ENCODE measurements at regions not wholly inside any gene's neighbourhood (a gene's known extent, or its start where the extent isn't known, plus 50 kb on each side); places are given as distances from the start of the nearest gene placed in this dataset.

DNA sequence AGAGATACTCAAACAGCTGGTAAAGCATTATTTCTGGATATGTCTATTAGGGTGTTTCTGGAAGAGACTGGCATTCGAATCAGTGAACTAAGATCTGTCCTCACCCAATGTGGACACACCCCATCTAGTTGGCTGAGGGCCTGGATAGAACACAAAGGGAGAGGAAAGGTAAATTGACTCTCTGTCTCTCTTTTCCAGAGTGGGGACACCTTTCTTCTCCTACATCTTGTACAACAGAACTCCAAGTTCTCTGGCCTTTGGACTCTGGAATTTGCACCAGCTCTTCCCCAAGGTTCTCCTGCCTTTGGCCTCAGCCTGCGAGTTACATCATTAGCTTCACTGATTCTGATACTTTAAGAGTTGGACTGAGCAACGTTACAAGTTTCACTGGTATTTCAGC, 1253.9 kb downstream of the SLC16A7 start:
- Histone ChIP-seq H3K4me3 (ENCODE audit: low read length) (no peak overlapping the region), H3K36me3 (ENCODE audit: control insufficient read depth, insufficient read depth, low read length, severe bottlenecking) (no peaks in the 10 kb centered on the region), H3K27me3 (replicated peaks; ENCODE audit: control insufficient read depth, insufficient read depth, low read length) (no peaks in the 10 kb centered on the region), H3K9me3 (ENCODE audit: control insufficient read depth, low read length) (no peaks in the 10 kb centered on the region), H3K9ac (ENCODE audit: low read length) (no peak overlapping the region), H3K4me1 (ENCODE audit: control insufficient read depth, insufficient read depth, low read length) (peaks cover 2% of the 10 kb centered on the region)
- no peak for DNase-seq (ENCODE audit: low read depth)

DNA sequence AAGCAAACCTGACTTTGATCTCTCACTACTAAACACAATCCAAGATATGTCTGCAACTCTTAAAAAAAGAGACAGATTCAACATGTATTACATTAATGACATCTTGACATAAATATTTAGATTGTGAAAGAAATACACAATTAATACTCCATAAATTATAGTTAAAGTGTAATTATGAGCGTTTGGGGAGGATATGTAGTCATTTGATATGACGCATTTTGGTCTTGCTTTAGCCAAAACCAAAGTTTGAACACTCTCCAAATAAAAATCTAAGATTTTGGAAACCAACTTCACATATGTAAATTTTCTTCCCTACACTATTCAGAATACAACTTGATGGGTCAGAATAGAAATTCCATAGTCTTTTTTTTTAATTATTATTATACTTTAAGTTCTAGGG, 1257.6 kb downstream of the SLC16A7 start:
- Histone ChIP-seq H3K9me3 (ENCODE audit: control insufficient read depth, low read length) (no peaks in the 10 kb centered on the region), H3K9ac (ENCODE audit: low read length) (no peak overlapping the region), H3K36me3 (ENCODE audit: control insufficient read depth, insufficient read depth, low read length, severe bottlenecking) (no peaks in the 10 kb centered on the region), H3K4me3 (ENCODE audit: low read length) (no peak overlapping the region), H3K27me3 (replicated peaks; ENCODE audit: control insufficient read depth, insufficient read depth, low read length) (no peaks in the 10 kb centered on the region), H3K4me1 (ENCODE audit: control insufficient read depth, insufficient read depth, low read length) (peaks cover 2% of the 10 kb centered on the region)
- no peak for DNase-seq (ENCODE audit: low read depth)

DNA sequence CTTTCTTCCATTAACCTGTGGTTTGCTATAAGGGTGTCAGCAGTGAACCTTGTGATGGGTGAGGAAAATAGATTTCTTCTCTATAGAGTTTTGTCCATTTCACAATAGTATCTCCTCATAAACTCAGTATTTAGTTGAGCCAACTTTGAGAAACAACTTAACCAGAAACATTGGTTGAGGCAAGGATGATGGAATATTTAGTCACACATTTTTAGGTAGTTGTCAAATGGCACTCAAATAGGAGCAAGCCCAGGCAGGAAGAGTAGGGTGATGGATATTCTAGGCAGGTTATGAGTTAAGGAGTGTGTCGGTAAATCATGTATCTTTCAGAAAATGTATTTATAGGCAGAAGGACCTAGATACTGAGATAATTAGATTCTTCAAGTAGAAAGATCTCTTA, 1267.6 kb downstream of the SLC16A7 start:
- no peak for DNase-seq (ENCODE audit: low read depth)
- Histone ChIP-seq H3K4me3 (ENCODE audit: low read length) (no peak overlapping the region), H3K4me1 (ENCODE audit: control insufficient read depth, insufficient read depth, low read length) (no peaks in the 10 kb centered on the region), H3K9me3 (ENCODE audit: control insufficient read depth, low read length) (no peaks in the 10 kb centered on the region), H3K36me3 (ENCODE audit: control insufficient read depth, insufficient read depth, low read length, severe bottlenecking) (no peaks in the 10 kb centered on the region), H3K9ac (ENCODE audit: low read length) (no peak overlapping the region), H3K27me3 (replicated peaks; ENCODE audit: control insufficient read depth, insufficient read depth, low read length) (no peaks in the 10 kb centered on the region)

DNA sequence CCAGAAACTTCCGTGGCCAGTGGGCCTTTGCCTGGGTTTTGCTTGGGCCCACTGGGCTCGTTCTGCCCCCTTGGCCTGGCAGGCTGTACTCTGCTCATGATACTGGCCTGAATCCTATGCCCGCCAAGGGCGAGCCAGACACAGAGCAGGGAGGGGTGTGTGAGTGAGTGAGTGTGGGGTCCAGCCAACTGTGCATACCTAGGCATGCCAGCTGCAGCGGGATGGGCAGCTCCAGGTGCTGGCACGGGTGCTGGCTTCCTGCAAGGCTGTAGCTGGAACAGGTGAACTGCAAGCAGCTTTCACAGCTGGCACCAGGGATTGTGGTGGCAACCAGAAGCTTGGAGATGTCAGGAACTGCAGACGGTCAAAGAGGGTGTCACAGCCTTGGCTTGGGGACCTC, 1276.4 kb downstream of the SLC16A7 start:
- H3K9ac ChIP-seq (ENCODE audit: low read length), result no peak overlapping the region
- H3K4me1 ChIP-seq (ENCODE audit: control insufficient read depth, insufficient read depth, low read length), result no peaks in the 10 kb centered on the region
- no peak overlapping the region for H3K4me3 ChIP-seq (ENCODE audit: low read length)
- H3K27me3 ChIP-seq (replicated peaks; ENCODE audit: control insufficient read depth, insufficient read depth, low read length), result no peaks in the 10 kb centered on the region
- no peaks in the 10 kb centered on the region for H3K9me3 ChIP-seq (ENCODE audit: control insufficient read depth, low read length)
- H3K36me3 ChIP-seq (ENCODE audit: control insufficient read depth, insufficient read depth, low read length, severe bottlenecking), result no peaks in the 10 kb centered on the region
- DNase-seq (ENCODE audit: low read depth), result no peak

DNA sequence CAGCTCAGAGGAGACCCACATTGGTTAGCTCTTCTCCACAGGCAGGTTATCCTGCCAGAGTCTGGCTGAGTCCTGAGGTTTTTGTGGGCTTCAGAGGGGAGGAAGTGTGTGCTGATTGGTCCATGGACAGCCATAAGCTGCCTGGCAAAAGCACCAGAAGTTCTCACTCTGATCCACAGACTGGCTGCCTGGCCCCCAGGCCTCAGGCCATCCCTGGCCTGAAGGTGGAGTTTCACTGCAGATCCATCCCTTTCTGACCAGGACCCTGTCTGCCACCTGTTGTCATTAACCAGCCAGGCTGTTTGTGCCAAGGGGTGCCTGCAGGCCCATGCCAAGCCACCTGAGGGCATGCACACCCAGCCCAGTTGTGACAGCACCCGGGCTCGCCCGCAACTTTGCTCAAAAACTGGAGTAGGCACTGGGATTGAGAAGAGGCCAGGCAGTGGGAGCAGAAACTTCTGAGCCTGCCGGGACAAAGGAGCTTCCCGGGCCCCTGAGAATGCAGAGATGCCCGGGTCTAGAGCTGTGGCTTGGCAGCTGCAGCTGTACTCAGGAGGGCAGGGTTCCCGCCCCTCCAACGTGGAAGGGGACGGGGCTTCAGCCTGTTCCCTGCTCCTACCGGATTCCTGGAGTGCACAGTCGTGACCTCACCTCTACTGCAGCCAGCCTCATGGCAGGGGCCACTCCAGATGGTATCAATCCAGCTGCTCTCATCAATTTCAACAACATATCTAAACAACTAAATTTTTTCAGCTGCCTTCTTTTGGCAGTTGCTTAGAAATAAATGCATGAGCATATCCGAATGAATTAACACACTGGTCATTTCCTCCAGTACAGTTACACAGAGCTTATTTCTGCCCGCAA, 1277.3 kb downstream of the SLC16A7 start:
- Histone ChIP-seq H3K4me3 (ENCODE audit: low read length) (no peak overlapping the region), H3K9me3 (ENCODE audit: control insufficient read depth, low read length) (no peaks in the 10 kb centered on the region), H3K9ac (ENCODE audit: low read length) (no peak overlapping the region), H3K4me1 (ENCODE audit: control insufficient read depth, insufficient read depth, low read length) (no peaks in the 10 kb centered on the region), H3K27me3 (replicated peaks; ENCODE audit: control insufficient read depth, insufficient read depth, low read length) (no peaks in the 10 kb centered on the region), H3K36me3 (ENCODE audit: control insufficient read depth, insufficient read depth, low read length, severe bottlenecking) (no peaks in the 10 kb centered on the region)
- DNase-seq (ENCODE audit: low read depth), result no peak

DNA sequence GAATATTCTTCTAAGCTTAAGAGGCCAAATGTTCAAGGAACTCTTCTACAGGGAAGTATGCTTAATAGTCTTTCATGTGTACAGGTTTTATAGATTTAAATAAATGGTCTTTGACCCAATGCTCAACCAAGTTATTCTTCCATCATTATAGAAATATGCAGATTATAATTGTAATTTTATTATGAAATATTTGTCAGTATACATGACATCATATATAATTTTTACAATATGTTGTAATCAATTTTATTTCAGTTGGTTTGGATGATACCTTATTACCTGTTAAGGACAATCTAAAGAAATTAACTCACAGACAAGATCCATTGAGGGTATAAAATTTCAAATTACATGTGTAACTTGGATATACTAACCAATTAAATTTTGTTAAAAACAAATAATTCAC, 1278.3 kb downstream of the SLC16A7 start:
- Histone ChIP-seq H3K4me3 (ENCODE audit: low read length) (no peak overlapping the region), H3K9ac (ENCODE audit: low read length) (no peak overlapping the region), H3K4me1 (ENCODE audit: control insufficient read depth, insufficient read depth, low read length) (no peaks in the 10 kb centered on the region), H3K36me3 (ENCODE audit: control insufficient read depth, insufficient read depth, low read length, severe bottlenecking) (no peaks in the 10 kb centered on the region), H3K9me3 (ENCODE audit: control insufficient read depth, low read length) (no peaks in the 10 kb centered on the region), H3K27me3 (replicated peaks; ENCODE audit: control insufficient read depth, insufficient read depth, low read length) (no peaks in the 10 kb centered on the region)
- DNase-seq (ENCODE audit: low read depth), result no peak

DNA sequence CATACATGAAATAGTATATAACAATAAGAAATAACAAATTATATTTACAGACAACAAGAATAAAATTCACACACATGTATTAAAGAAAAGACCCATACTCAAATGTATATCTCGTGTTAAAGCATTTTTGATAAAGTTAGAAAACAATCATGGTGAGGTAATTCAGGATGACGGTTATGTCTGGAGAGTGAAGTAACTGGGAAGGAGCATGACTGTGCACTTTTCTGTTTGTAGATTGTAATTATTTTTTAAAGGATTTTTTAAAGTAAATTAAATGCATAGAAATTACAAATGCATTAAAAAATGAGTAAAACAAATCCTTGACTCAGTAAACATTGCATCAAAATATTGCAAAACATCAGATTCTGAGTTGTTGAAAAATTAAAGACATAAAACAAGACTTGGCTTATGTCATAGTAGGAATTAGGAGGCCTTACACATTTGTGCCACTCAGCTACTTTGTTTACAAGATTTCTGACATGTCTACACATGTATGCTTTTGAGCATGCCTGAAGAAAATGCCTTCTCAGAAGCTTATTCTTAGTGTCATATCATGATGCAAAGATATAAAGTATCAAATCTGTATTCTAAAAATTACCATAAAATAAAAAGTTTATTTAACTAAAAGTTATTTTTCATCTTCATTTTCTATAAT, 1325.1 kb downstream of the SLC16A7 start:
- Histone ChIP-seq H3K9ac (ENCODE audit: low read length) (no peak overlapping the region), H3K27me3 (replicated peaks; ENCODE audit: control insufficient read depth, insufficient read depth, low read length) (no peaks in the 10 kb centered on the region), H3K4me3 (ENCODE audit: low read length) (no peak overlapping the region), H3K36me3 (ENCODE audit: control insufficient read depth, insufficient read depth, low read length, severe bottlenecking) (no peaks in the 10 kb centered on the region), H3K9me3 (ENCODE audit: control insufficient read depth, low read length) (no peaks in the 10 kb centered on the region), H3K4me1 (ENCODE audit: control insufficient read depth, insufficient read depth, low read length) (no peaks in the 10 kb centered on the region)
- peak; percentile 33 for DNase-seq (ENCODE audit: low read depth)

DNA sequence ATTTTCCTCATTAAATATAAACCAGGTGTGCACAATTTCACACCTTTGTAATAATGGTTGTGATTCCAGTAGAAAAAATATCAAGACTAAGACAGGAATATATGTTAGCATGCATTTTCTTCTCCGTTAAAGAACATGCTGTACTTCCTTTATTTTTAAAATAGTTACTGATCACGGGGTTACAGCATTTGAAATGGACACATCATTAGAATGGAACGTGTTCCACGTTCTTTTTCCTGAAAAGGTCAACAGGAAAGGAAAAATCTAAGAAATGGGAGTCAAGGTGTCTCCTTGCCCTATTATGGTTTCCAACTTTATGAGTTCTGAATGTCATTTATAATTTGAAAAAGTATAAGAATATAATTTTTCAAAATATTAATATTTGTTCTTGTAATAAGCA, 1325.7 kb downstream of the SLC16A7 start:
- Histone ChIP-seq H3K4me3 (ENCODE audit: low read length) (no peak overlapping the region), H3K27me3 (replicated peaks; ENCODE audit: control insufficient read depth, insufficient read depth, low read length) (no peaks in the 10 kb centered on the region), H3K9me3 (ENCODE audit: control insufficient read depth, low read length) (no peaks in the 10 kb centered on the region), H3K36me3 (ENCODE audit: control insufficient read depth, insufficient read depth, low read length, severe bottlenecking) (no peaks in the 10 kb centered on the region), H3K9ac (ENCODE audit: low read length) (no peak overlapping the region), H3K4me1 (ENCODE audit: control insufficient read depth, insufficient read depth, low read length) (no peaks in the 10 kb centered on the region)
- DNase-seq (ENCODE audit: low read depth), result peak; percentile 1

DNA sequence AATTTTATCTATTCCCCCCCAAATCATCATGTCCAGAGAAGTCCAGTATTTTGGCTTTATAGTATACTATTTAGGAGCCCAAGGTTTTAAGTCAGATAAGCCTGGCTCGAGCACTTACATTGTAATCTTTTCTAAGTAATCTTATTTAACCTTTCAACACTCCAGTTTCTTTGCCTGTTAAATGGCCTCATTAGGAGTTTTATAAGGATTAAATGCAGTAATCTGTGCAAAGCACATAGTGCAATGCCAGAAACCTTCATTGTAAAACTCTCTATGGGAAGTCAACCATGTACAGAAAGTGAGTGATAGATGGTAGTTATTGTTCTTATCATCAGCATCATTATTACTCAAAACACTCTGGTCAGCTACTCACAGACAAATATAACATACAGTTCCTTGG, 1330.4 kb downstream of the SLC16A7 start:
- H3K4me3 ChIP-seq (ENCODE audit: low read length), result no peak overlapping the region
- DNase-seq (ENCODE audit: low read depth), result no peak

DNA sequence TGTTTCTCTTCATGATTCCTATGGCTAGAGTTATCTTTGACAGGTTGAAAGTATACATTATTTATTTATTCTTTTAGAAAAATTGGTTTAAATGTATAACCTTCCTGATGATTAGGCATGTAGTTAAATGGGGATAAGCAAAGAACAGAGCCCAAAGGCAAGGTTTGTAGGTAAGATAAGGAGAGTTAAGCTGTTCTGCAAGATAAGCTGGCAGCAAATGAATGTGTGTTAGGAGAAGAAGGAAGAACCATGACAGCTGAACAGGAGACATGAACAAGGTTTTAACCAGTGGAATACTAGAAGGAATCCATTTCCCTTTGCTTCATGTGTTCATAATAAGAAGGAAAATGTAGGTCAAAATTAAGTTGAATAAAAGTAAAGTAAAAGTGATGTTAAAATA, 1330.1 kb upstream of the USP15 start:
- Histone ChIP-seq H3K9ac (ENCODE audit: low read length) (no peak overlapping the region), H3K9me3 (ENCODE audit: control insufficient read depth, low read length) (peaks cover 20% of the 10 kb centered on the region)
- DNase-seq (ENCODE audit: low read depth), result no peak

More for the DNA sequence above, 1330.4 kb downstream of the SLC16A7 start:
- H3K36me3 ChIP-seq (ENCODE audit: control insufficient read depth, insufficient read depth, low read length, severe bottlenecking), result no peaks in the 10 kb centered on the region
- no peaks in the 10 kb centered on the region for H3K9me3 ChIP-seq (ENCODE audit: control insufficient read depth, low read length)
- H3K9ac ChIP-seq (ENCODE audit: low read length), result no peak overlapping the region
- no peaks in the 10 kb centered on the region for H3K4me1 ChIP-seq (ENCODE audit: control insufficient read depth, insufficient read depth, low read length)
- no peaks in the 10 kb centered on the region for H3K27me3 ChIP-seq (replicated peaks; ENCODE audit: control insufficient read depth, insufficient read depth, low read length)

DNA sequence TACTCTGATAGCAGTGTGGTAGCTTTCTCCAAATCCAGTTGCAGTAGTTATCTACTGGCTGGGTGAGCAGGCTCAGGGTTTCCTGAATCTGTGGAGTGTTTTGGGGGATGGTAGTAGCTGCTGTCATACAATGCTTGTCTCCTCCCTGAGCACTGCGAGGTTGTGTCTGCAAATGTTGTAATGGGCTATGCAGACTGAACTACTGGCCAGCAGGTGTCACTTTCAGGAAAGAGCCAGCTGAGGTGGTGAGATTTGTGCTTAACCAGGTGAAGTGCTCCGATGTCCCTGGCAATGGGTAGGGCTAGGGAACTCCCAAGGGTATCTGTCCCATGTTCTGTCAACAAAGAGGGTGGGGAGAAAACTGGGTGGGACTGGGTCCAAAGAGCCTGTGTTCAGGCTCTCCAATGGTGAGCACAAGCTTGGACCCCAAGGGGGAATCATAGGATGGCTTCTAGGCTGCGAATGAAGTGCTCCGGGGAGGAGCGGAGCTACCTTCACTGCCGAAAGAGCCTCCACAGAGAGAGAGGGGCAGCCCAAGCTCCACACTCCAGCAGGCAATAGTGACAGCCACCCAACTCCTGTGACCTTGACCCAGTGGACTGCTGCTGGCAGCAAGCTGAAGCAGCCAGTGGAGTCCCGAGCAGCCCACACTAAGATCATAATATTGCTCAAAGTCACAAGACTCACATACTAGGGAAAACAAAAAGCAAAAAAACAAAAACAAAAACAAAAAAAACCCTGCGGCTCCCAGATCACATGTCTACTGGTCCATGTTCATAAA, 1324.0 kb upstream of the USP15 start:
- Histone ChIP-seq H3K36me3 (ENCODE audit: control insufficient read depth, insufficient read depth, low read length, severe bottlenecking) (no peaks in the 10 kb centered on the region), H3K9ac (ENCODE audit: low read length) (no peak overlapping the region), H3K4me3 (ENCODE audit: low read length) (no peak overlapping the region), H3K4me1 (ENCODE audit: control insufficient read depth, insufficient read depth, low read length) (no peaks in the 10 kb centered on the region), H3K9me3 (ENCODE audit: control insufficient read depth, low read length) (peaks cover 22% of the 10 kb centered on the region), H3K27me3 (replicated peaks; ENCODE audit: control insufficient read depth, insufficient read depth, low read length) (no peaks in the 10 kb centered on the region)
- no peak for DNase-seq (ENCODE audit: low read depth)

More for the DNA sequence above, 1330.1 kb upstream of the USP15 start:
- Histone ChIP-seq H3K4me3 (ENCODE audit: low read length) (no peak overlapping the region), H3K4me1 (ENCODE audit: control insufficient read depth, insufficient read depth, low read length) (no peaks in the 10 kb centered on the region), H3K27me3 (replicated peaks; ENCODE audit: control insufficient read depth, insufficient read depth, low read length) (no peaks in the 10 kb centered on the region), H3K36me3 (ENCODE audit: control insufficient read depth, insufficient read depth, low read length, severe bottlenecking) (no peaks in the 10 kb centered on the region)

All from adipocyte (in vitro differentiated cells).